CD14-positive monocyte (primary cell): ENCODE measurements at regions not wholly inside any gene's neighbourhood (a gene's known extent, or its start where the extent isn't known, plus 50 kb on each side); places are given as distances from the start of the nearest gene placed in this dataset.

Experiments used
- DNase-seq, 3 donors: peaks; one replicate each; pipeline ENCODE4 v3.0.0-alpha.2; 2011 to 2022
- H2AFZ ChIP-seq: 2 replicates; pipeline ENCODE4 v1.6.0; 2012; ENCODE audit warnings: mild to moderate bottlenecking, low read depth, low read length, inconsistent platforms; ENCODE audit not compliant: insufficient read depth, poor library complexity, severe bottlenecking
- H3K27ac ChIP-seq, 2 donors: 1 replicate in 1 of 2; 2 replicates in 1 of 2; pipeline ENCODE4 v1.5.1; 2012 to 2013; ENCODE audit warnings: low read length in 2 of 2, control low read depth in 1 of 2, inconsistent platforms in 1 of 2, low read depth in 1 of 2, mild to moderate bottlenecking in 1 of 2
- H3K27me3 ChIP-seq, 2 donors: one replicate each; pipeline versions ENCODE4 v1.6.0 to v1.6.1; 2011 to 2013; ENCODE audit warnings: low read length in 2 of 2; ENCODE audit not compliant: control insufficient read depth in 2 of 2, insufficient read depth in 2 of 2
- H3K36me3 ChIP-seq, 2 donors: replicated peaks in 1 of 2; 1 replicate in 1 of 2; 2 replicates in 1 of 2; pipeline versions ENCODE4 v1.5.1 to v1.6.1; 2012 to 2013; ENCODE audit warnings: low read length in 2 of 2, control low read depth in 1 of 2, inconsistent platforms in 1 of 2, mild to moderate bottlenecking in 1 of 2; ENCODE audit not compliant: insufficient read depth in 2 of 2, control insufficient read depth in 1 of 2
- H3K4me1 ChIP-seq, 2 donors: 1 replicate in 1 of 2; 2 replicates in 1 of 2; pipeline versions ENCODE4 v1.5.1 to v1.6.1; 2012 to 2013; ENCODE audit warnings: low read length in 2 of 2, control low read depth in 1 of 2, inconsistent platforms in 1 of 2, mild to moderate bottlenecking in 1 of 2, moderate library complexity in 1 of 2; ENCODE audit not compliant: insufficient read depth in 2 of 2, control insufficient read depth in 1 of 2
- H3K4me2 ChIP-seq: replicated peaks from 2 replicates; pipeline ENCODE3; 2012; ENCODE audit warnings: low read length, moderate library complexity, mild to moderate bottlenecking; ENCODE audit not compliant: poor library complexity, severe bottlenecking; ENCODE audit errors: extremely low read depth
- H3K4me3 ChIP-seq, 3 experiments: fragments of 200-600 bp in 1 of 3; sonication (generic) in 1 of 3; replicated peaks in 1 of 3; 1 replicate in 2 of 3; 2 replicates in 1 of 3; pipeline ENCODE4 v1.5.1; 2011 to 2013; ENCODE audit warnings: low read length in 3 of 3, mild to moderate bottlenecking in 3 of 3, control low read depth in 2 of 3, low read depth in 2 of 3, inconsistent platforms in 1 of 3, moderate library complexity in 1 of 3
- H3K79me2 ChIP-seq: 2 replicates; pipeline ENCODE4 v1.6.0; 2012; ENCODE audit warnings: mild to moderate bottlenecking, control low read depth, inconsistent platforms, low read length, moderate library complexity; ENCODE audit not compliant: insufficient read depth
- H3K9ac ChIP-seq: 2 replicates; pipeline ENCODE4 v1.6.0; 2017; ENCODE audit warnings: low read length, mild to moderate bottlenecking; ENCODE audit not compliant: insufficient read depth, poor library complexity, severe bottlenecking
- H3K9me3 ChIP-seq, 2 donors: replicated peaks in 1 of 2; 1 replicate in 1 of 2; 2 replicates in 1 of 2; pipeline versions ENCODE4 v1.5.1 to v1.6.1; 2012 to 2013; ENCODE audit warnings: low read length in 2 of 2, control low read depth in 1 of 2; ENCODE audit not compliant: control insufficient read depth in 1 of 2, insufficient read depth in 1 of 2
- H4K20me1 ChIP-seq: 2 replicates; pipeline ENCODE4 v1.6.0; 2012; ENCODE audit warnings: mild to moderate bottlenecking, low read length, control low read depth, moderate library complexity; ENCODE audit not compliant: insufficient read depth
- H3K27ac Mint-ChIP-seq, 7 donors: one replicate each; pipeline ENCODE4 v1.8.0; 2020; ENCODE audit warnings: mild to moderate bottlenecking in 7 of 7, mixed read lengths in 7 of 7, moderate library complexity in 6 of 7, inconsistent platforms in 2 of 7
- H3K27me3 Mint-ChIP-seq, 3 donors: one replicate each; pipeline ENCODE4 v1.8.0; 2021 to 2022; ENCODE audit warnings: low read depth in 3 of 3, mild to moderate bottlenecking in 3 of 3, mixed read lengths in 3 of 3, moderate library complexity in 3 of 3, inconsistent platforms in 1 of 3
- H3K36me3 Mint-ChIP-seq, 2 donors: one replicate each; pipeline ENCODE4 v1.8.0; 2020; ENCODE audit warnings: mixed read lengths in 2 of 2, inconsistent platforms in 1 of 2, mild to moderate bottlenecking in 1 of 2
- H3K4me1 Mint-ChIP-seq: one replicate; pipeline ENCODE4 v1.8.0; 2020; ENCODE audit warnings: mild to moderate bottlenecking, mixed read lengths
- H3K4me3 Mint-ChIP-seq, 2 donors: one replicate each; pipeline ENCODE4 v1.8.0; 2020; ENCODE audit warnings: mild to moderate bottlenecking in 2 of 2, mixed read lengths in 2 of 2, moderate library complexity in 1 of 2
- H3K9me3 Mint-ChIP-seq, 7 donors: one replicate each; pipeline ENCODE4 v1.8.0; 2020 to 2022; ENCODE audit warnings: mixed read lengths in 7 of 7, mild to moderate bottlenecking in 6 of 7, moderate library complexity in 6 of 7, inconsistent platforms in 2 of 7
- CTCF ChIP-seq: fragments of 200-600 bp; IDR thresholded peaks from one replicate; pipeline ENCODE4 v1.8.0; 2022; ENCODE audit warnings: antibody characterized with exemption, mild to moderate bottlenecking
- WGBS: methylation state at CpG from one replicate; pipeline ENCODE4 v1.1.5; 2013; ENCODE audit warnings: missing lambda C conversion rate; ENCODE audit not compliant: insufficient coverage; 5-methylcytosine and 5-hydroxymethylcytosine counted together
- intact Hi-C, 2 donors: fragments of 100-400 bp; cut with micrococcal nuclease; formaldehyde crosslinking; loops; one replicate each; pipeline versions ENCODE4 v1.15.0 to v1.15.1; 2023

GRCh38 chr12:38490941-38491340, 174.4 kb downstream of the ALG10B start:
- Mint-ChIP-seq H3K27me3 (peaks cover 0 to 3% (median 0%) of the 10 kb centered on the region in 3 donors), H3K4me1 (no peaks in the 10 kb centered on the region), H3K9me3 (no peaks in the 10 kb centered on the region), H3K36me3 (no peaks in the 10 kb centered on the region), H3K27ac (no peak overlapping the region), H3K4me3 (no peak overlapping the region)
- no peak overlapping the region for H3K4me2 ChIP-seq
- no CpG with 5 or more reads among the region's 1 CpG for WGBS
- H3K27ac ChIP-seq, result no peak overlapping the region
- H3K36me3 ChIP-seq, result no peaks in the 10 kb centered on the region
- H3K27me3 ChIP-seq, result no peaks in the 10 kb centered on the region
- intact Hi-C loops, result no loop called here
- no peak for DNase-seq
- no peaks in the 10 kb centered on the region for H3K79me2 ChIP-seq
- no peak overlapping the region for H2AFZ ChIP-seq
- no peaks in the 10 kb centered on the region for H3K9me3 ChIP-seq
- no peak for TF ChIP-seq CTCF
- H4K20me1 ChIP-seq, result no peaks in the 10 kb centered on the region
- no peak overlapping the region for H3K4me3 ChIP-seq
- no peak overlapping the region for H3K9ac ChIP-seq
- no peaks in the 10 kb centered on the region for H3K4me1 ChIP-seq

- no peaks in the 10 kb centered on the region for H3K36me3 ChIP-seq
- WGBS, result 60% methylated on average over 1 of the region's 4 CpGs
- no peak overlapping the region for H3K4me2 ChIP-seq
- Mint-ChIP-seq H3K27ac (no peak overlapping the region), H3K27me3 (peaks cover 0 to 1% (median 0%) of the 10 kb centered on the region in 3 donors), H3K9me3 (peaks cover 7 to 18% (median 11%) of the 10 kb centered on the region in 7 donors), H3K4me3 (no peak overlapping the region), H3K4me1 (no peaks in the 10 kb centered on the region), H3K36me3 (no peaks in the 10 kb centered on the region)
- no peak for TF ChIP-seq CTCF
- H3K27me3 ChIP-seq, result no peaks in the 10 kb centered on the region
- no peak overlapping the region for H2AFZ ChIP-seq
- no peaks in the 10 kb centered on the region for H3K79me2 ChIP-seq
- H3K9ac ChIP-seq, result no peak overlapping the region
- no peak overlapping the region for H3K4me3 ChIP-seq
- no peaks in the 10 kb centered on the region for H4K20me1 ChIP-seq
- no peaks in the 10 kb centered on the region for H3K9me3 ChIP-seq
- H3K4me1 ChIP-seq, result no peaks in the 10 kb centered on the region
- DNase-seq, result no peak
- intact Hi-C loops, result no loop called here
- no peak overlapping the region for H3K27ac ChIP-seq
These were observed 184.9 kb downstream of the ALG10B start for GRCh38 chr12:38501481-38501880.
